GM21360 (cell line): ENCODE measurements at regions not wholly inside any gene's neighbourhood (a gene's known extent, or its start where the extent isn't known, plus 50 kb on each side); places are given as distances from the start of the nearest gene placed in this dataset.

Experiments
- ATAC-seq: cut with Tn5 transposase; IDR thresholded peaks from one replicate; pipeline ENCODE4 v1.9.1; 2021; ENCODE audit warnings: mild to moderate bottlenecking, moderate library complexity; ENCODE audit not compliant: unreplicated experiment

- ATAC-seq = no peak
Observed at GRCh38 chr20:59429396-59429795, 129.0 kb downstream of the EDN3 start.

DNA sequence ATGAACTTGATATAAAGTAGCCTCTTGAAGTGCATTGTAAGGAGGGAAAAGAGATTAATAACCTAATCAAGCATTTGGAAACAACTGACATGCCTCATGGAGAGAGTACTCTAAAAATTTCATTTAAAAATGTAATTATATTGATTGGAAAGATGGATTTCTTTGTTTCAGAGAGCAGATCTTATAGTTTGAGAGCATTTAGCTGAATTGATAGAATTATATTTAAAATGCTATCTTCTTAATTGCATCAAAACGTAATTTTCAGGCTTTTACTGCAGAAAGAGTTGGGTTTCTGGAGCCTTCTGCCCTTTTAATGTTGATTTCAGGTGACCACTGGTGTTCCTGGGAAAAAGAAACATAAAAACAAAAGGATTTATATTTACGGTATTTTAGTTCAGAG lies 130.6 kb downstream of the EDN3 start:
- ATAC-seq = no peak

GRCh38 chr20:59434960-59435359 lies 134.5 kb downstream of the EDN3 start:
- no peak for ATAC-seq

GRCh38 chr20:59435518-59435917 lies 135.1 kb downstream of the EDN3 start:
- no peak for ATAC-seq

- ATAC-seq = no peak
Observed at GRCh38 chr20:59437601-59438031, 137.2 kb downstream of the EDN3 start.

- ATAC-seq = no peak
Observed at GRCh38 chr20:59438201-59438600, 137.8 kb downstream of the EDN3 start.

- no peak for ATAC-seq
Observed at GRCh38 chr20:59439243-59439642, 138.8 kb downstream of the EDN3 start.

GRCh38 chr20:59441306-59441705 lies 140.9 kb downstream of the EDN3 start:
- no peak for ATAC-seq

DNA sequence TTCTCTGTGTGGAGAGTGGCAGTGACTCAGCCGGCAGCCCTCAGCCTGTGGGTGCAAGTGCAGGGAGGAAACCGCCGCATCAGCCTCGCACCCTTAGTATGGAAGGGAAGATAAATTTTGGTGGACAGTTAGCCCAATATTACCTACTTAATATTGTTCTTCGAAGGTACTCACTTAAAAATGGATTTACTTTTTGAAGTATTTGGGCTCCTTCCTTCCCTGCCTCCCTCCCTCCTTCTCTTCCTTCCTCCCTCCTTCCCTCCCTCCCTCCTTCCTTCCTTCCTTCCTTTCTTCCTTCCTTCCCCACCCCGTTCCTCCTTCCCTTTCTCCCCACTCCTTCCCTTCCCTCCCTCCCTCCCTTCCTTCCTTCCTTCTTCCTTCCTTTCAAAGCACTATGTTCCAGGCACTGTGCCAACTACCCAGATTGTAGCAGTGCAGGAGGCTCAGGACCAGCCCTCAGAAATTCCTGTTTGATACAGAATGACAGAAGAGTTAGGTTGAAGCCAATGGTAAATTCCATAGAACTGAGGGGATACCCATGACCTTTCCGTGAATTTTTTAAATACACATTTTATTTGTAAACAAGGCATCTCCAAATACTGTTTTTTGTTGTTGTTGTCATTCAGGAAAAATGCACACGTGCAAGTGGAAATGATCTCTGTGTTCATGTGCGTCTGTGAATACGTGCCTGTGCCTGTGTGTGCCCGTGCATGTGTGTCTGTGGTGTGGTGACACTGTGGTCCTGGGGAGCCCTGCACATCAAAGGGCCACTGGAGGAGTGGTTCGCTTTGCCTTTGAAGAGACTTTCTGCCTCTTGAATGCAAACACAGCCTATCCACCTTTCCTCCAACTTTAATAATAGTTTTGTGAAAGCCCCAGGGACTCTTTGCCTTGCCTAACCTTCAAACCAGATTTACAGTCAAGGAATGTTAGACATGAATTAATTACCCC lies 141.7 kb downstream of the EDN3 start:
- no peak for ATAC-seq

DNA sequence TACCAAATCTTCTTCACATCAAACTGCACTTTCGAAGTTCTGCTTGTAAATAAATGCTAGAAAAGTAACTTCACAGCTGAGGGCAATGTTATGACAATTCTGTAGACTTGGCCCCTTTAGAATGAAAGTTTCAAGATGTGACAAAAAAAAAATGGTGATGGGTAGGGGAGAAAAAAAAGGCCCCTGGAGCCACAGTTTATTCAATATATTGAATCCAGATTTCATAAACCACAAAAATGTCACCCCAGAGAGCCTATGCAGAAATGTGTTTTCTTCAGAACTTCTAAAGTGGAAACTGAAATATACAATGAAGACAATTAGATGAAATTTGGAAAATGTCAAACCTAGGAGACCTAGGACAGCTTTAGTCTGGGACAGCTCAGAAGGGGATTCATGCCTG lies 143.1 kb downstream of the EDN3 start:
- ATAC-seq = no peak

DNA sequence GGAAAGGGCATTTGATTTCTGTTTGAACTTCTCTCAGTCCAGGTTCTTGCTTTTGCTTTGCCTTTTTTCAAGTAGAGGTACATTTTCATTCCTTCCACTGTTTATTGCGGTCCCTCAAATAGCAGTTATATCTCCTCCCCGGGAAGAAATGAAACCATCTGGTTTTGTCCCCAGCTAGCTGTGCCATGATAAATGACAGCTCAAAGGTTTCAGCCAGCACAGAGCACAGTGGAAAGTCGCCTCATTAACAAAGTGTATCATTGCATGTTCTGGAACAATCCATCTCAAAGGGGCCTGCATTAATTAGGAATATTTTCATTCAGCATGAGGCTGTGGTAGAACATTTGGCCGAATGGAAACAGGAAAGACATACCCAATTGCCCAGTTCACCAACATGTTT lies 146.0 kb downstream of the EDN3 start:
- no peak for ATAC-seq

GRCh38 chr20:59448196-59448595 lies 147.8 kb downstream of the EDN3 start:
- no peak for ATAC-seq

DNA sequence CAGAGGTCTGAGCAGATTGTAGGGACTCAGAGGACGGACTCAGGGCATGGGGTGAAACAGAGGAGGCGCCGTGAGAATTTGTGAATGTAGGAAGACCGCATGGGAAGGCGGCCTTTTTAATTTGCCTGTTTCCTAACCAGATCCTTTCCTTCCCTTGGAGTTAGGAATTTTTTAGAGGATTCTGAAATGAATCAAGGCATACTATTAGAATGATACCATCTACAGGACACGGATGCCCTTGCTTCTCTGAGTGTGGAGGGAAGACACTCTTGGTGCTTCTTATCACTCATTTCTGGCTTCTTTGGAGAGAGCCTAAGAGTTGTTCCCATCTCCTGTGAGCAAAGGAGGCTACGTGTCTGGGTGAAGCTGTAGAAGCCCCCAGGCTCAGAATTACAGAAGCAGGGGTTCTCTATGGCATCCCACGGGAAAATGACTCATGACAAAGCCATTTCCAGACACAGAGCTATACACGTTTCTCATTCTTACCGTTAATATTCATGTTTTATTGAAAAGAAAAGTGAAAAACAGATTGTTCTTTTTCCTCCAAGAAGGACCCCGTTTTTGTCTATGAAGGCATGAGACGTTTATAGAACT lies 148.5 kb downstream of the EDN3 start:
- no peak for ATAC-seq

DNA sequence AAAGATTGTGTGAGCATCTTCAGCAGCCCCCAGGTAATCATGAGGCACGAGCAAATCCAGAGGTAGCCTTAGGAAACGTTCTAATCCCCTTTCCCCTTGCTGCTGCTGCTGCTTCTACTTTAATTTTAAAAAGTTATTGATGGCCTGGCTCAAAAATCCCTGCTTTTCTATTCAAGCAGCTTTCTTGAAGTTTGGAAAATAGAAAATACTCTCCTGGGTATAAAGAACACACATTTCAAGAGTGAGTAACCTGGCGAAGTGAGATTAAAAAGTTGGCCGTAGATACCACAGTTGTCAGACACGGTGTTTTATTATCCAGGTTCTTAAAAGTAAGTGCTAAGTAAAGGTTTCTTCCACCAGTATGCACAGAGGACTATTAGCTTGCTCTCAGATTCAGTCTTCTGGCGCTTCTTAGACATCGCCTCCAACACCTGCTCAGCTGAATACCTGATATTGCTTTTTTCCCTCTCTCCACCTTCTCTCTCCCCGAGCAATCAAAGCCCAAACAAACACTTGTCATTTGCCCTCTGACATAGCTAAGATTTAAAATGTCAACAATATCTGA lies 150.7 kb downstream of the EDN3 start:
- ATAC-seq = no peak

- no peak for ATAC-seq
Observed at GRCh38 chr20:59451641-59452040, 151.2 kb downstream of the EDN3 start.

- ATAC-seq = no peak
Observed at GRCh38 chr20:59452856-59453255, 151.5 kb upstream of the PHACTR3 start.

GRCh38 chr20:59453759-59454560 lies 150.4 kb upstream of the PHACTR3 start:
- ATAC-seq = no peak

DNA sequence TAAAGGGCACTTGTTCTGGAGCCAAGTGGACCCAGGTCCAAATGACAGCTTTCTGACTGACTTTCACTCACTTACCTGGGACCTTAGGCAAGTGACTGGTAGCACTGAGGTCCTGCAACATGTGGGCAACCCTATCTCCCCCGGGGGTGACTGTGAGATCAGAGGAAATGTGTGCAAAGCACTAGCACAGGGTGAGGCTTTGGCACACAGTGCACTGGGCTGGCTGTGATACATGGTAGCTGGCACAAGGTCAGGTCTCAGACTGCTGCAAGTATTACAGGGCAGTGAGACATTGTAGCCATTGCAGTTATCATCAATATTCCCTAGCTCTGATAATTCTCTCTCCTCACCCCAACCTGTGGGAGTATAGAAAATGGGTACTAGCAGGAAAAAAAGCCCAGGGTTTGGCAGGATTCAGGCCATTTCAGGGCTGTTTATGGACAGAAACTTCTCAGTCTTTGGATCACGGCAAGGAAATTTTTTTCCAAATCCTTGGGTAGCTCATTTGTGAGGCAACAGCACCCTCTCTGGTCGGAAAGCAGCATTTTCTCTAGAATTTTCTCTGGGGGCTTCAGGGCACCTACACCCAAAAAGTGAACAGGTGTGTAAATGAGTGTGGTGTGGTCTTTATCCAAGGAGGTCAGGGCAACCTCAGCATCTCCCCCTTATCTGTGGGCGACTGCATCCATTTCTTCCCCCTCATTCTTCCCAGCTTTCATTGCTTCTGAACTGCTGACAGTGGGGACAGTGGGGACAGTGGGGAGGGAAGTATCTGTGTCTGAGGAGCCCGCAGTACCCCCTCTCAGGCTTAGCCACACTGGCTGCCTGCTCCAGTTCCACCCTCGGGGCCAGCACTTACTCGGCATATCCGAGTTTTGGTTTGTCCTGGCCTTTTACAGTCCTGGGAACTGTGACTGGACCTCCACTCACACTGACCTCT lies 148.7 kb upstream of the PHACTR3 start:
- ATAC-seq = no peak

- no peak for ATAC-seq
Observed at GRCh38 chr20:59456342-59457279, 147.7 kb upstream of the PHACTR3 start.
